Activated CD8-positive, alpha-beta memory T cell treated with anti-CD3 and anti-CD28 coated beads, Interleukin-2, amount 10 ng/mL, durations not matched to agents 7 days and 5 days (primary cell): ENCODE measurements at regions not wholly inside any gene's neighbourhood (a gene's known extent, or its start where the extent isn't known, plus 50 kb on each side); places are given as distances from the start of the nearest gene placed in this dataset.
A peak's percentile ranks its signal among the peaks of the same experiment; 100 is the strongest.

Experiments
- ATAC-seq: fragments of 150-1000 bp; cut with Tn5 transposase; one replicate; pipeline ENCODE4 v1.10.0; 2021; ENCODE audit warnings: moderate library complexity
- CTCF ChIA-PET: fragments of 350-600 bp; sonication (Branson Sonifier 250); formaldehyde crosslinking; loops from one replicate; lab custom pipeline; 2021; ENCODE audit warnings: antibody characterized with exemption; lab: Charles Lee
- DNase-seq: peaks from one replicate; pipeline ENCODE4 v3.0.0-alpha.2; 2020
- H3K27ac Mint-ChIP-seq: one replicate; pipeline ENCODE4 v1.8.0; 2021; ENCODE audit warnings: mild to moderate bottlenecking, mixed read lengths
- H3K27me3 Mint-ChIP-seq: one replicate; pipeline ENCODE4 v1.8.0; 2021; ENCODE audit warnings: mixed read lengths
- H3K36me3 Mint-ChIP-seq: one replicate; pipeline ENCODE4 v1.8.0; 2021; ENCODE audit warnings: mild to moderate bottlenecking, mixed read lengths
- H3K4me1 Mint-ChIP-seq: one replicate; pipeline ENCODE4 v1.8.0; 2021; ENCODE audit warnings: mixed read lengths
- H3K4me3 Mint-ChIP-seq: one replicate; pipeline ENCODE4 v1.8.0; 2021; ENCODE audit warnings: mild to moderate bottlenecking, moderate library complexity, mixed read lengths
- H3K9me3 Mint-ChIP-seq: one replicate; pipeline ENCODE4 v1.8.0; 2022; ENCODE audit warnings: low read depth, mixed read lengths

GRCh38 chr10:121158988-121159579 is 307.9 kb downstream of the WDR11 start:
- CTCF ChIA-PET, result interaction anchor here (1.3 kb wide), 1 partner anchor 210 kb away, joined by 3 read pairs; no protein-coding TSS in a partner anchor
- Mint-ChIP-seq H3K4me3 (no peak overlapping the region), H3K4me1 (peaks cover 13% of the 10 kb centered on the region), H3K36me3 (no peaks in the 10 kb centered on the region), H3K9me3 (peaks cover 6% of the 10 kb centered on the region), H3K27ac (no peak overlapping the region), H3K27me3 (no peaks in the 10 kb centered on the region)
- DNase-seq, result no peak
- ATAC-seq, result peak; percentile 12

- Mint-ChIP-seq H3K27ac (no peak overlapping the region), H3K27me3 (no peaks in the 10 kb centered on the region), H3K4me3 (no peak overlapping the region), H3K4me1 (peaks cover 13% of the 10 kb centered on the region), H3K36me3 (no peaks in the 10 kb centered on the region), H3K9me3 (peaks cover 6% of the 10 kb centered on the region)
- peak; percentile 52 for DNase-seq
- CTCF ChIA-PET, result interaction anchor here (1.3 kb wide), 1 partner anchor 211 kb away, joined by 3 read pairs; no protein-coding TSS in a partner anchor
- peak; percentile 33 for ATAC-seq
Observed at GRCh38 chr10:121159670-121160069, 308.5 kb downstream of the WDR11 start.

GRCh38 chr10:121165276-121165675 is 314.1 kb downstream of the WDR11 start:
- H3K27ac Mint-ChIP-seq, result no peak overlapping the region
- ATAC-seq (no peak), DNase-seq (no peak)
- H3K9me3 Mint-ChIP-seq, result peaks cover 4% of the 10 kb centered on the region
- H3K4me1 Mint-ChIP-seq, result no peaks in the 10 kb centered on the region
- H3K36me3 Mint-ChIP-seq, result no peaks in the 10 kb centered on the region
- CTCF ChIA-PET, result no interaction called here
- no peak overlapping the region for H3K4me3 Mint-ChIP-seq
- H3K27me3 Mint-ChIP-seq, result no peaks in the 10 kb centered on the region

- H3K36me3 Mint-ChIP-seq, result no peaks in the 10 kb centered on the region
- peaks cover 4% of the 10 kb centered on the region for H3K9me3 Mint-ChIP-seq
- CTCF ChIA-PET, result no interaction called here
- no peak overlapping the region for H3K4me3 Mint-ChIP-seq
- no peak overlapping the region for H3K27ac Mint-ChIP-seq
- DNase-seq (no peak), ATAC-seq (no peak)
- no peaks in the 10 kb centered on the region for H3K4me1 Mint-ChIP-seq
- no peaks in the 10 kb centered on the region for H3K27me3 Mint-ChIP-seq
Observed at GRCh38 chr10:121167534-121168243, 316.5 kb downstream of the WDR11 start.

GRCh38 chr10:121168545-121169216 is 317.5 kb downstream of the WDR11 start:
- CTCF ChIA-PET, result no interaction called here
- Mint-ChIP-seq H3K9me3 (peaks cover 3% of the 10 kb centered on the region), H3K36me3 (no peaks in the 10 kb centered on the region), H3K4me1 (no peaks in the 10 kb centered on the region), H3K27ac (no peak overlapping the region), H3K27me3 (no peaks in the 10 kb centered on the region), H3K4me3 (no peak overlapping the region)
- no peak for ATAC-seq
- DNase-seq, result no peak

- H3K27ac Mint-ChIP-seq, result no peak overlapping the region
- H3K9me3 Mint-ChIP-seq, result no peaks in the 10 kb centered on the region
- H3K36me3 Mint-ChIP-seq, result no peaks in the 10 kb centered on the region
- no peaks in the 10 kb centered on the region for H3K4me1 Mint-ChIP-seq
- CTCF ChIA-PET, result no interaction called here
- DNase-seq (no peak), ATAC-seq (no peak)
- no peak overlapping the region for H3K4me3 Mint-ChIP-seq
- H3K27me3 Mint-ChIP-seq, result no peaks in the 10 kb centered on the region
Observed at GRCh38 chr10:121169406-121169805, 318.2 kb downstream of the WDR11 start.

GRCh38 chr10:121171825-121172787 is 320.9 kb downstream of the WDR11 start:
- no peak for ATAC-seq
- H3K27me3 Mint-ChIP-seq, result no peaks in the 10 kb centered on the region
- no peaks in the 10 kb centered on the region for H3K4me1 Mint-ChIP-seq
- H3K27ac Mint-ChIP-seq, result no peak overlapping the region
- no peak for DNase-seq
- H3K4me3 Mint-ChIP-seq, result no peak overlapping the region
- CTCF ChIA-PET, result no interaction called here
- no peaks in the 10 kb centered on the region for H3K36me3 Mint-ChIP-seq
- no peaks in the 10 kb centered on the region for H3K9me3 Mint-ChIP-seq

GRCh38 chr10:121179006-121179405 is 327.8 kb downstream of the WDR11 start:
- Mint-ChIP-seq H3K27ac (no peak overlapping the region), H3K27me3 (no peaks in the 10 kb centered on the region), H3K4me3 (no peak overlapping the region), H3K4me1 (no peaks in the 10 kb centered on the region), H3K9me3 (no peaks in the 10 kb centered on the region), H3K36me3 (no peaks in the 10 kb centered on the region)
- DNase-seq (no peak), ATAC-seq (no peak)
- CTCF ChIA-PET, result no interaction called here

GRCh38 chr10:121182219-121182618 is 331.1 kb downstream of the WDR11 start:
- no peaks in the 10 kb centered on the region for H3K9me3 Mint-ChIP-seq
- DNase-seq, result no peak
- no peak for ATAC-seq
- H3K27ac Mint-ChIP-seq, result no peak overlapping the region
- CTCF ChIA-PET, result no interaction called here
- no peak overlapping the region for H3K4me3 Mint-ChIP-seq
- no peaks in the 10 kb centered on the region for H3K4me1 Mint-ChIP-seq
- H3K27me3 Mint-ChIP-seq, result no peaks in the 10 kb centered on the region
- no peaks in the 10 kb centered on the region for H3K36me3 Mint-ChIP-seq

GRCh38 chr10:121183236-121183635 is 332.1 kb downstream of the WDR11 start:
- CTCF ChIA-PET, result no interaction called here
- Mint-ChIP-seq H3K4me3 (no peak overlapping the region), H3K36me3 (no peaks in the 10 kb centered on the region), H3K4me1 (no peaks in the 10 kb centered on the region), H3K9me3 (no peaks in the 10 kb centered on the region), H3K27me3 (no peaks in the 10 kb centered on the region), H3K27ac (no peak overlapping the region)
- DNase-seq, result no peak
- no peak for ATAC-seq

- H3K36me3 Mint-ChIP-seq, result no peaks in the 10 kb centered on the region
- H3K4me1 Mint-ChIP-seq, result no peaks in the 10 kb centered on the region
- ATAC-seq (no peak), DNase-seq (no peak)
- CTCF ChIA-PET, result no interaction called here
- H3K27me3 Mint-ChIP-seq, result no peaks in the 10 kb centered on the region
- no peak overlapping the region for H3K27ac Mint-ChIP-seq
- H3K4me3 Mint-ChIP-seq, result no peak overlapping the region
- no peaks in the 10 kb centered on the region for H3K9me3 Mint-ChIP-seq
Observed at GRCh38 chr10:121183707-121184106, 332.5 kb downstream of the WDR11 start.

GRCh38 chr10:121185816-121186455 is 334.8 kb downstream of the WDR11 start:
- Mint-ChIP-seq H3K9me3 (peaks cover 3% of the 10 kb centered on the region), H3K4me1 (no peaks in the 10 kb centered on the region), H3K27me3 (no peaks in the 10 kb centered on the region), H3K4me3 (no peak overlapping the region), H3K36me3 (no peaks in the 10 kb centered on the region), H3K27ac (no peak overlapping the region)
- no peak for ATAC-seq
- DNase-seq, result no peak
- CTCF ChIA-PET, result no interaction called here

- CTCF ChIA-PET, result no interaction called here
- no peak overlapping the region for H3K27ac Mint-ChIP-seq
Observed at GRCh38 chr10:121187391-121187790, 336.2 kb downstream of the WDR11 start.

More at GRCh38 chr10:121187391-121187790, 336.2 kb downstream of the WDR11 start:
- Mint-ChIP-seq H3K27me3 (no peaks in the 10 kb centered on the region), H3K36me3 (no peaks in the 10 kb centered on the region), H3K4me3 (no peak overlapping the region), H3K9me3 (peaks cover 3% of the 10 kb centered on the region), H3K4me1 (no peaks in the 10 kb centered on the region)
- ATAC-seq (no peak), DNase-seq (no peak)
